BJ (cell line): ENCODE measurements at regions not wholly inside any gene's neighbourhood (a gene's known extent, or its start where the extent isn't known, plus 50 kb on each side); places are given as distances from the start of the nearest gene placed in this dataset.

Source experiments
- CTCF ChIA-PET: fragments of 350-600 bp; formaldehyde crosslinking; extraction: SDS; loops from one replicate; lab custom pipeline; 2021; ENCODE audit warnings: antibody characterized with exemption, inconsistent platforms; lab: Yijun Ruan, JAX
- POLR2A ChIA-PET: fragments of 300-600 bp; sonication (Branson Sonifier 250); formaldehyde crosslinking; extraction: SDS; loops from one replicate; lab custom pipeline; 2021; ENCODE audit warnings: antibody characterized with exemption; lab: Charles Lee
- DNase-seq: peaks from one replicate; pipeline ENCODE4 v3.0.0-alpha.2; 2011; ENCODE audit warnings: low read depth
- H3K27me3 ChIP-seq: 2 replicates; pipeline ENCODE4 v1.6.0; 2011; ENCODE audit warnings: low read length; ENCODE audit not compliant: control insufficient read depth, insufficient read depth
- H3K36me3 ChIP-seq: 2 replicates; pipeline ENCODE4 v1.5.1; 2011; ENCODE audit warnings: low read length; ENCODE audit not compliant: control insufficient read depth, insufficient read depth
- H3K4me3 ChIP-seq: 2 replicates; pipeline ENCODE4 v1.5.1; 2011; ENCODE audit warnings: low read depth, mild to moderate bottlenecking, control low read depth, low read length
- TF ChIP-seq, protein P1 (sequence below): IDR thresholded peaks from 2 replicates; pipeline ENCODE4 v1.5.1; 2011; ENCODE audit warnings: low read depth, mild to moderate bottlenecking, control low read depth, inconsistent platforms, low read length, moderate library complexity; ENCODE audit not compliant: insufficient read depth

DNA sequence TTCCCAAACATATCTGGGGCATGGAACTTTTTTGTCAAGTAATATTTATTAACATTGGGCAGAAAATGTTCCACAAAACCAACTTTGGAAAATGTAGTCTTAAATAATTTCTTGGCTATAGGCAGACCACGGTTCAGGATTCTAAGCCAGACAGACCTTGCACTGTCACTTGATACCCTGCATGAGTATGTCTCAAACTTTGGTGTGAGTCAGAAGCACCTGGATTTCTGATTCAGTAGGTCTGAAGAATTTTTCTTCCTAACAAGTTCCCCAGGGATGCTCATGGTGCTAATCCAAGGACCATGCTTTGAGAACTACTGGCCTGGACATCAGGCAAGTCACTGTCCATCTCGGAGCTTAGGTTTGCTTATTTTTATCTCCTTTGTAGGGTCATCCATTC is 562.0 kb downstream of the PLPP3 start:
- ChIA-PET POLR2A (no interaction called here), CTCF (interaction anchor here (1.3 to 1.6 kb wide), 3 partner anchors 8 to 641 kb away, joined by 3 to 9 read pairs (median 4); no protein-coding TSS in a partner anchor)
- Histone ChIP-seq H3K4me3 (no peak overlapping the region), H3K36me3 (no peaks in the 10 kb centered on the region), H3K27me3 (no peaks in the 10 kb centered on the region)
- TF ChIP-seq, protein P1, sequence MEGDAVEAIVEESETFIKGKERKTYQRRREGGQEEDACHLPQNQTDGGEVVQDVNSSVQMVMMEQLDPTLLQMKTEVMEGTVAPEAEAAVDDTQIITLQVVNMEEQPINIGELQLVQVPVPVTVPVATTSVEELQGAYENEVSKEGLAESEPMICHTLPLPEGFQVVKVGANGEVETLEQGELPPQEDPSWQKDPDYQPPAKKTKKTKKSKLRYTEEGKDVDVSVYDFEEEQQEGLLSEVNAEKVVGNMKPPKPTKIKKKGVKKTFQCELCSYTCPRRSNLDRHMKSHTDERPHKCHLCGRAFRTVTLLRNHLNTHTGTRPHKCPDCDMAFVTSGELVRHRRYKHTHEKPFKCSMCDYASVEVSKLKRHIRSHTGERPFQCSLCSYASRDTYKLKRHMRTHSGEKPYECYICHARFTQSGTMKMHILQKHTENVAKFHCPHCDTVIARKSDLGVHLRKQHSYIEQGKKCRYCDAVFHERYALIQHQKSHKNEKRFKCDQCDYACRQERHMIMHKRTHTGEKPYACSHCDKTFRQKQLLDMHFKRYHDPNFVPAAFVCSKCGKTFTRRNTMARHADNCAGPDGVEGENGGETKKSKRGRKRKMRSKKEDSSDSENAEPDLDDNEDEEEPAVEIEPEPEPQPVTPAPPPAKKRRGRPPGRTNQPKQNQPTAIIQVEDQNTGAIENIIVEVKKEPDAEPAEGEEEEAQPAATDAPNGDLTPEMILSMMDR, result no peak
- DNase-seq, result no peak

DNA sequence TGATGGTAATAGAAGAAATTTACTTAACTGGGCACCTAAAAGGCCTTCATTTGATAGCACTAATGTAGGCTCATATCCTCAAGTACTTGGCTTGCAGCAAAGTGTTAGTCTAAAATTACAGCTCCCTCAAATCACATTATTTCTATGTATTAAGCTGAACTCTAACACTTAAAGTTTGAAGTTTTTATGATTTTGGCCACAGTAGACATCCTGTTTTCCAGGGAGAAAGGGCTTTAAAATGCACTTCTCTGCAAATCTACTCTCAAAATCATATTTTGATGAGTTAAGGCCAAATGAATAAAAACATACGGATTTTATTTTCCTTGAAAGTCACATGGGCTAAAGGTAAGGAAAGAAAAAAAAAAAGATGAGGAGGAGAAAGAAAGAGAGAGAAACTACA is 575.5 kb downstream of the PLPP3 start:
- Histone ChIP-seq H3K27me3 (no peaks in the 10 kb centered on the region), H3K4me3 (no peak overlapping the region), H3K36me3 (no peaks in the 10 kb centered on the region)
- POLR2A ChIA-PET, result no interaction called here
- CTCF ChIA-PET, result no interaction called here
- TF ChIP-seq, protein P1, result no peak
- DNase-seq, result no peak

DNA sequence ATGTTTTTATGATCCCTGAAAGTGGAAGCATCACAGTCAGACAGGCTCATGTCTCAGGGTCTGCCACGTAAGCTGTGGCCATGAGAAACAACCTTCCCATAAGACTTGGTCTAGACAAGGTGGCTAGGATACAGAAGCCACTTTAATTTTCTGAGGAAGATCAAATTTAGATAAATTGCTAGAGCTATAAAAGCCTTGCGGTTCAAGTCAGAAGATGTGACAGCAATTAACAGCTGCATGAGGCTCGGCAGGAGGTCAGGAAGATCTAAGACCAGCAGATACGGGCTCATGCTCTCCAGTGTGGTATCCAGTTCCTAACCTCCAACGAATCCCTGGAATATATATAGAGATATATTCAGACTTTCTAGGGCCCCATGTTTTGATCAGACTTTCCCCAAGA is 577.1 kb downstream of the PLPP3 start:
- ChIA-PET POLR2A (no interaction called here), CTCF (interaction anchor here (0.7 kb wide), 1 partner anchor 9 kb away, joined by 3 read pairs; no protein-coding TSS in a partner anchor)
- Histone ChIP-seq H3K4me3 (no peak overlapping the region), H3K36me3 (no peaks in the 10 kb centered on the region), H3K27me3 (no peaks in the 10 kb centered on the region)
- no peak for DNase-seq
- TF ChIP-seq, protein P1, result no peak

- TF ChIP-seq, protein P1, result no peak
- CTCF ChIA-PET, result no interaction called here
Measured at GRCh38 chr1:56000424-56000823, 578.9 kb downstream of the PLPP3 start.

DNA sequence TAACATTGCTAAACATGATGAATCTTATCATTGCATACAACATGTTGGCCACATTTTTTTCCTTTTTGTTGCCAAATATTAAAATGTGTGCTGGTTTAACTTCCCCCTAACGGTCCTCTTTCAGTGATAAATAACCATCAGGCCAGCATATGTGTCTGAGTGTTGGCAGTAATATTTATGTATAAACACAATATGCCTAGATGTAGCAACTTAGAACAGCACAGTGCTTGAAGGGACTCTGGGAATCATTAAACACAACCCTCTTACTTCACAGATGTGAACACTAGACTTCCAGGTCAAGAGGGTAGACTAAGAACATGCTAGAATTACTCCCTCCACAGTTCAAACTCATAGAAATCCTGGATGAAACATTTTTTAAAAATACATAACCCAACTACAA is 581.8 kb downstream of the PLPP3 start:
- CTCF ChIA-PET, result interaction anchor here (1.0 kb wide), 1 partner anchor 12 kb away, joined by 3 read pairs; no protein-coding TSS in a partner anchor
- DNase-seq, result no peak
- Histone ChIP-seq H3K4me3 (no peak overlapping the region), H3K36me3 (no peaks in the 10 kb centered on the region), H3K27me3 (no peaks in the 10 kb centered on the region)
- POLR2A ChIA-PET, result no interaction called here
- TF ChIP-seq, protein P1, result no peak

More at GRCh38 chr1:56000424-56000823, 578.9 kb downstream of the PLPP3 start:
- H3K27me3 ChIP-seq, result no peaks in the 10 kb centered on the region
- no peaks in the 10 kb centered on the region for H3K36me3 ChIP-seq
- POLR2A ChIA-PET, result no interaction called here
- H3K4me3 ChIP-seq, result no peak overlapping the region
- DNase-seq, result no peak
